Left ventricle myocardium inferior (tissue), 1 donor: ENCODE measurements at regions not wholly inside any gene's neighbourhood (a gene's known extent, or its start where the extent isn't known, plus 50 kb on each side); places are given as distances from the start of the nearest gene placed in this dataset.

Experiments
- DNase-seq: peaks from one replicate; pipeline ENCODE4 v3.0.0-alpha.2; 2020
- H3K27ac ChIP-seq: fragments of 200-600 bp; replicated peaks from 2 replicates; pipeline ENCODE4 v1.8.0; 2021
- H3K27me3 ChIP-seq: fragments of 200-600 bp; 2 replicates; pipeline ENCODE4 v1.8.0; 2021; ENCODE audit warnings: low read depth
- H3K36me3 ChIP-seq: fragments of 200-600 bp; 2 replicates; pipeline ENCODE4 v1.8.0; 2021
- H3K4me1 ChIP-seq: fragments of 200-600 bp; 2 replicates; pipeline ENCODE4 v1.8.0; 2021
- H3K4me3 ChIP-seq: fragments of 200-600 bp; 2 replicates; pipeline ENCODE4 v1.8.0; 2021; ENCODE audit warnings: mild to moderate bottlenecking, moderate library complexity
- H3K9me3 ChIP-seq: fragments of 200-600 bp; replicated peaks from 2 replicates; pipeline ENCODE4 v1.8.0; 2021
- intact Hi-C: fragments of 100-400 bp; cut with micrococcal nuclease; formaldehyde crosslinking; loops from one replicate; pipeline ENCODE4 v1.11.0; 2022
- TF ChIP-seq, protein P1 (sequence below): fragments of 200-600 bp; IDR thresholded peaks from 2 replicates; pipeline ENCODE4 v1.8.0; 2021; ENCODE audit warnings: antibody characterized with exemption, mild to moderate bottlenecking, borderline replicate concordance
- donor health status: DM: no; HTN: yes; CAD: no; lungs with severe emphysema.

DNA sequence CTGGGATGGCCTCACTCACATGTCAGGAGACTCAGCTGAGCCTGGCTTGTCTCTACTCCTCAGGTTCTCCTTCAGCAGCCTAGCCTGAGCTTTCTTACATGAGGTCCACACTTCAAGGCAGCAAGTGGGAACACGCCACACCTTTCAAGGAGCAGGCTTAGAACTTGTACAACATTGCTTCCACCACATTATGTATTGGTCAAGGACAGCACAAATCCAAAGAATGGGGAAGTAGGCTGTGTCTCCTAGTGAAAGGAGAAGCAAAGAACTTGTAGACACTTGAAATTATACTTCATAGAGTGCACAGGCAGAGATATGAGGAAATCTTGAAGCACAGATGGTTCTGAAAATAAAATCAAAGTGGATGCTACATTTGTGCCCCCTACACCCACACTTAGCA, 120.9 kb upstream of the NOCT start:
- intact Hi-C loops: no loop called here

DNA sequence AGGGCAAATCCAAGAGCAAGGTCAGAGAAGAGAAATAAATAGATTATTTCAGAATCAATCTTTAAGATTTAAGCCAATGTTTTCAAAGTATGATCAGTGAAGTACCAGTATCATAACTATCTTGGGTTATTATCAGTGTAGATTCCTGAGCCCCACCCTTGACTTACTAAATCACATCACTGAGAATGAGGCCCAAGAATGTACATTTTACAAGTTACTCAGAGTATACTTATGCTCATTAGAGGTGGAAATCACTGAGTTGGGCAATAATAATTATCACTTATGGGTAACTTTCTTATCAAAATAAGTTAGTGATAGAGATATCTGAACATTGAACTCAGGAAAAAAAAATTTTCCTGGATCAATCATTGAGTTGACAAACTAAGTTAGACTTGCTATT, 121.6 kb upstream of the NOCT start:
- intact Hi-C loops: no loop called here
- Histone ChIP-seq H3K4me3 (no peak overlapping the region), H3K4me1 (peaks cover 20% of the 10 kb centered on the region), H3K9me3 (no peaks in the 10 kb centered on the region), H3K36me3 (no peaks in the 10 kb centered on the region), H3K27ac (no peak overlapping the region), H3K27me3 (no peaks in the 10 kb centered on the region)
- no peak for DNase-seq
- TF ChIP-seq, protein P1, sequence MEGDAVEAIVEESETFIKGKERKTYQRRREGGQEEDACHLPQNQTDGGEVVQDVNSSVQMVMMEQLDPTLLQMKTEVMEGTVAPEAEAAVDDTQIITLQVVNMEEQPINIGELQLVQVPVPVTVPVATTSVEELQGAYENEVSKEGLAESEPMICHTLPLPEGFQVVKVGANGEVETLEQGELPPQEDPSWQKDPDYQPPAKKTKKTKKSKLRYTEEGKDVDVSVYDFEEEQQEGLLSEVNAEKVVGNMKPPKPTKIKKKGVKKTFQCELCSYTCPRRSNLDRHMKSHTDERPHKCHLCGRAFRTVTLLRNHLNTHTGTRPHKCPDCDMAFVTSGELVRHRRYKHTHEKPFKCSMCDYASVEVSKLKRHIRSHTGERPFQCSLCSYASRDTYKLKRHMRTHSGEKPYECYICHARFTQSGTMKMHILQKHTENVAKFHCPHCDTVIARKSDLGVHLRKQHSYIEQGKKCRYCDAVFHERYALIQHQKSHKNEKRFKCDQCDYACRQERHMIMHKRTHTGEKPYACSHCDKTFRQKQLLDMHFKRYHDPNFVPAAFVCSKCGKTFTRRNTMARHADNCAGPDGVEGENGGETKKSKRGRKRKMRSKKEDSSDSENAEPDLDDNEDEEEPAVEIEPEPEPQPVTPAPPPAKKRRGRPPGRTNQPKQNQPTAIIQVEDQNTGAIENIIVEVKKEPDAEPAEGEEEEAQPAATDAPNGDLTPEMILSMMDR: no peak

More for the DNA sequence above, 120.9 kb upstream of the NOCT start:
- TF ChIP-seq, protein P1: no peak
- Histone ChIP-seq H3K4me1 (peaks cover 20% of the 10 kb centered on the region), H3K4me3 (no peak overlapping the region), H3K36me3 (no peaks in the 10 kb centered on the region), H3K27me3 (no peaks in the 10 kb centered on the region), H3K27ac (no peak overlapping the region), H3K9me3 (no peaks in the 10 kb centered on the region)
- DNase-seq: no peak

DNA sequence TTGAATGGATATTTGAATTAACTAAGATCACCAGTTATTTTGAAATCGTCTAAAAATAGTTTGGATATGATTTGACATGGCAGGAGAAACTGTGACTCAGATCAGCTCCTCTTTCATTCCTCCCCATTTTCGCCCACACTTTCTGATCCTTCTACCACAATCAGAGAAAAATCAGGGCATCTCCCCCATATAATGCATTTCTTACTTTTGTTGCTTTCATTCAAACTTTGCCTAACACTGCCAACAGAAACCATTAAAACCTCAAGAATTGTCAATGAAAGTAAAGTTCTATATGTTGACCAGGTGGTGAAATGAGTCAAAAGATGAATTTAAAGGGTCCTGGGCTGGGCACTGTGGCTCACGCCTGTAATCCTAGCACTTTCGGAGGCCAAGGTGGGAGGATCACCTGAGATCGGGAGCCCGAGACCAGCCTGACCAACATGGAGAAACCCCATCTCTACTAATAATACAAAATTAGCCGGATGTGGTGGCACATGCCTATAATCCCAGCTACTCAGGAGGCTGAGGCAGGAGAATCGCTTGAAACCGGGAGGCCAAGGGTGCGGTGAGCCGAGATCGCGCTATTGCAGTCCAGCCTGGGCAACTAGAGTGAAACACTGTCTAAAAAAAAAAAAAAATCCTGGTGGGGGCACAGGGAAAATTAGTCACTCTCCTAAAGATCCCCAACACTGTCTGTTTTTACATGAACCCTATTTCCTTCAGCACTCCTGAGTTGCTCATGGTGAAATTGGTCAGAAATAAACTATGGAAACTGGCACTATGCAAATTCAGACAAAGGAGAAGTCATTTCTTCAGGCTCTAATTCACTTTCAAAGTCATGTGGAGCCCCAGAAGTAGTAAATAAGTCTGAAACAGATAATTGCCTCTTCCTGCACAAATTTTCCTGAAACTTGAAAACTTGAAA, 122.8 kb upstream of the NOCT start:
- intact Hi-C loops: no loop called here
- Histone ChIP-seq H3K4me1 (peaks cover 13% of the 10 kb centered on the region), H3K27me3 (no peaks in the 10 kb centered on the region), H3K27ac (no peak overlapping the region), H3K36me3 (no peaks in the 10 kb centered on the region), H3K4me3 (no peak overlapping the region), H3K9me3 (no peaks in the 10 kb centered on the region)
- TF ChIP-seq, protein P1: no peak
- no peak for DNase-seq

DNA sequence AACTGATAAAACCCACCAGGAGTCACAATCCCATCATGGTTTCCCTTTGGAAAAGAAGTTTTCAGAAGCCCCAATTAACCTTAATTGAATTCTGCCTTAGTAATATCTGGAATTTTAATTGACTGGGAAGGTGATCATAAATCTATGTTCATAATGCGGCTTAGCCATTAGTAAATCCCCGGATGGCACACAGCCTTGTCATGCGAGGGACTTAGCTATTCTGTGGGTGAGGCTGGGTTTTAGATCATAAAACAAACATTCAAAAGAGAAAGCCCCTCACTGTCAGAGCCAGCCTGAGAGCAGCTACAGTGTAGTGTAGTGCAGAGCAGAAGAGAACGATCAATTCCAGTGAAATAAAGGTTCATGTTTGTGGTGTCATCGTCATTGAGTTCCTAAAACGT, 124.0 kb upstream of the NOCT start:
- no peak overlapping the region for H3K27ac ChIP-seq

DNA sequence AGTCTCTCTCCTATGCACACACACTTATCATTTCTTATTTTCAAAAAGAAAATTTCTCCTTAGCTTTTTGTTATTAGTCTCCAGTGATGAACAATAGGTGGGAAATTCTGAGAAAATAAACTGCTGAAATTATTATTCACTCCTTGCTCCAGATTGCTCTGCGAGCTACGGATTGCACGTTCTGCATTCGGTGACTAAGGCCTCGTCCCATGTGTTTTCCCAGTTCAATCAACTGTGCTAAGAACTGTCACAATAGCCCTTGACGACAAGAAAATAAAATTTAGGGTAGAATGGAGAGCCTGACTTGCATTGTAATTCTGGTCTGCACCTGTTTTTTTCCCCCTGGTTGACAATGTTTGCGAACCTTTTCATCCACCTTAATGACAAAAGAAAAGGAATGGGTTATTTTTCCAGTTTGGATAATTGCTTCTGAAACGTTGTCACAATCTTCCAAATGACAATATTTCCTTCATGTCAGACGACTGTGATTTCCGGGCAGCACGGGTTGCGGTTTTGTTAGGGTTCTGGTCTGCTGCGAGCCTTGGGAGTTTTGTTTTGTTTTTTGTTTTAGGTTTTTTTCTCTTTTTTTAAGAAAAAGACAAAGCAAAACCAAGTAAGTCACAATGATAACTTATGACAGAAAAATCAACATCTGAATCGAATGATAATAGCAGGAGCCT, 124.5 kb upstream of the NOCT start:
- no peaks in the 10 kb centered on the region for H3K27me3 ChIP-seq
- intact Hi-C loops: no loop called here
- peaks cover 7% of the 10 kb centered on the region for H3K4me1 ChIP-seq
- TF ChIP-seq, protein P1: no peak
- H3K27ac ChIP-seq: no peak overlapping the region
- DNase-seq: no peak
- no peaks in the 10 kb centered on the region for H3K9me3 ChIP-seq
- no peak overlapping the region for H3K4me3 ChIP-seq
- H3K36me3 ChIP-seq: no peaks in the 10 kb centered on the region

More for the DNA sequence above, 124.0 kb upstream of the NOCT start:
- Histone ChIP-seq H3K27me3 (no peaks in the 10 kb centered on the region), H3K4me1 (peaks cover 7% of the 10 kb centered on the region), H3K4me3 (no peak overlapping the region), H3K36me3 (no peaks in the 10 kb centered on the region), H3K9me3 (no peaks in the 10 kb centered on the region)
- TF ChIP-seq, protein P1: no peak
- no peak for DNase-seq
- intact Hi-C loops: no loop called here
